Suprapubic skin (tissue), 3 donors: ENCODE measurements at regions not wholly inside any gene's neighbourhood (a gene's known extent, or its start where the extent isn't known, plus 50 kb on each side); places are given as distances from the start of the nearest gene placed in this dataset.

ENCODE experiments used
- EP300 ChIP-seq: sonication (generic); formaldehyde crosslinking; IDR thresholded peaks from one replicate; pipeline ENCODE4 v1.6.1; 2017; ENCODE audit warnings: antibody characterized with exemption
- POLR2A ChIP-seq, 2 donors: fragments of 450-650 bp; IDR thresholded peaks; one replicate each; pipeline ENCODE4 v1.6.1; 2017; ENCODE audit warnings: antibody characterized with exemption in 2 of 2, mild to moderate bottlenecking in 2 of 2, moderate library complexity in 2 of 2
- TF ChIP-seq, protein P1 (sequence below), 2 donors: fragments of 200-600 bp in 1 of 2; fragments of 450-650 bp in 1 of 2; sonication (generic) in 1 of 2; IDR thresholded peaks; one replicate each; pipeline ENCODE4 v1.5.1; 2016 to 2019; ENCODE audit warnings: antibody characterized with exemption in 2 of 2, mild to moderate bottlenecking in 1 of 2, moderate library complexity in 1 of 2

DNA sequence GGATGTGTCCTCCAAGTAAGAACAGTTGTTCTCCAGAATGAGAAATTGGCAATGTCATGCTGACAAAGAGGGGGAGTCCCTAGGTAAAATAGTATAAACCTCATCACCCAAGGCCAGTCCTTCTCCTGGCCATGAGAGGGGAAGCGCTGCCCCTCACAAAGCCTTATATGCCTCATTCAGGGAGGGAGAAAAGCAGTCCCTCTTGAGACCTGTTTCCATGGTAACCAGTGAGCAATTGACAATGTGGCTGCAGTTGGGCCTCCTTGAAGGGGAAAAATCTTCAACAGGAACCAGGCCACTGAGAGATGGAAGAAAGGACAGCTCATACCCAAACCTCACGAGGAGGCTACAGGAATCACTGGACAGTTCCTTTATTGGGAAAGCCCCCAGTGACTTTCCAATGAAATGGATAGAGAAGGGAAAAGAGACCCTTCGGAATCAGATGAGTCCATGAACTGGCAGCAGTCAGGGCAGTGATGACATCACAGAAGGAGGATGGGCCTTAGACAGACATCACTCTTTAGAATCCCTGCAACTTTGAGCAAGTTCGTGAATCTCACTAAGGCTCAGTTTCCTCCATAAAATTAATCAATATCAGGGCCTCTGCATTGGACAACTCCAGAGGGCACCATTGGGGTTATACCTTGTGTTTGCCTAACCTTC is 275.7 kb downstream of the TOX3 start:
- TF ChIP-seq, protein P1, sequence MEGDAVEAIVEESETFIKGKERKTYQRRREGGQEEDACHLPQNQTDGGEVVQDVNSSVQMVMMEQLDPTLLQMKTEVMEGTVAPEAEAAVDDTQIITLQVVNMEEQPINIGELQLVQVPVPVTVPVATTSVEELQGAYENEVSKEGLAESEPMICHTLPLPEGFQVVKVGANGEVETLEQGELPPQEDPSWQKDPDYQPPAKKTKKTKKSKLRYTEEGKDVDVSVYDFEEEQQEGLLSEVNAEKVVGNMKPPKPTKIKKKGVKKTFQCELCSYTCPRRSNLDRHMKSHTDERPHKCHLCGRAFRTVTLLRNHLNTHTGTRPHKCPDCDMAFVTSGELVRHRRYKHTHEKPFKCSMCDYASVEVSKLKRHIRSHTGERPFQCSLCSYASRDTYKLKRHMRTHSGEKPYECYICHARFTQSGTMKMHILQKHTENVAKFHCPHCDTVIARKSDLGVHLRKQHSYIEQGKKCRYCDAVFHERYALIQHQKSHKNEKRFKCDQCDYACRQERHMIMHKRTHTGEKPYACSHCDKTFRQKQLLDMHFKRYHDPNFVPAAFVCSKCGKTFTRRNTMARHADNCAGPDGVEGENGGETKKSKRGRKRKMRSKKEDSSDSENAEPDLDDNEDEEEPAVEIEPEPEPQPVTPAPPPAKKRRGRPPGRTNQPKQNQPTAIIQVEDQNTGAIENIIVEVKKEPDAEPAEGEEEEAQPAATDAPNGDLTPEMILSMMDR (IDR thresholded peaks at IDR 0.05) = no peak
- TF ChIP-seq EP300 (no peak), POLR2A (IDR thresholded peaks at IDR 0.05) (no peak)
